ENCODE measurements at regions not wholly inside any gene's neighbourhood (a gene's known extent, or its start where the extent isn't known, plus 50 kb on each side); places are given as distances from the start of the nearest gene placed in this dataset.

DNA sequence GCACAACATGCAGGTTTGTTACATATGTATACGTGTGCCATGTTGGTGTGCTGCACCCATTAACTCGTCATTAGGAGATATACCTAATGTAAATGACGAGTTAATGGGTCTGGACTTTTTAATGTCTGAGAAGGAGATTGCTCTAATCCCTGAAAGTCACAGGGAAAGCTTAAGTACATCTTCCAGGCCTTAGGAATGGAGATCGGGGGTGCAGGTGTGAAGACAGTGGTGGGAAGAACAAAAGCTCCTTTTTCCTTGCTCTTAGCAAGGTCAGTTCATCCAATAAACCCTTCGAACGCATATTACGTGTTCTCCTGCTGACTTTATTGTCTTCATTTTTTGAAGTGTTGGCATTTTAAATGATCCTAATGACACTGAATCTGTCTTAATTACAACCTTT is 50.8 kb upstream of the LAMA1 start:
- TF ChIP-seq, protein P1, sequence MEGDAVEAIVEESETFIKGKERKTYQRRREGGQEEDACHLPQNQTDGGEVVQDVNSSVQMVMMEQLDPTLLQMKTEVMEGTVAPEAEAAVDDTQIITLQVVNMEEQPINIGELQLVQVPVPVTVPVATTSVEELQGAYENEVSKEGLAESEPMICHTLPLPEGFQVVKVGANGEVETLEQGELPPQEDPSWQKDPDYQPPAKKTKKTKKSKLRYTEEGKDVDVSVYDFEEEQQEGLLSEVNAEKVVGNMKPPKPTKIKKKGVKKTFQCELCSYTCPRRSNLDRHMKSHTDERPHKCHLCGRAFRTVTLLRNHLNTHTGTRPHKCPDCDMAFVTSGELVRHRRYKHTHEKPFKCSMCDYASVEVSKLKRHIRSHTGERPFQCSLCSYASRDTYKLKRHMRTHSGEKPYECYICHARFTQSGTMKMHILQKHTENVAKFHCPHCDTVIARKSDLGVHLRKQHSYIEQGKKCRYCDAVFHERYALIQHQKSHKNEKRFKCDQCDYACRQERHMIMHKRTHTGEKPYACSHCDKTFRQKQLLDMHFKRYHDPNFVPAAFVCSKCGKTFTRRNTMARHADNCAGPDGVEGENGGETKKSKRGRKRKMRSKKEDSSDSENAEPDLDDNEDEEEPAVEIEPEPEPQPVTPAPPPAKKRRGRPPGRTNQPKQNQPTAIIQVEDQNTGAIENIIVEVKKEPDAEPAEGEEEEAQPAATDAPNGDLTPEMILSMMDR (IDR thresholded peaks at IDR 0.05; ENCODE audit: low read length), result no peak
- TF ChIP-seq EZH2 (optimal IDR thresholded peaks at IDR 0.05; ENCODE audit: low read depth, low read length), result no peak
- no peak for TF ChIP-seq EZH2phosphoT487 (IDR thresholded peaks at IDR 0.05; ENCODE audit: low read length)
